GM21576 (cell line): ENCODE measurements at regions not wholly inside any gene's neighbourhood (a gene's known extent, or its start where the extent isn't known, plus 50 kb on each side); places are given as distances from the start of the nearest gene placed in this dataset.

Source experiments
- ATAC-seq: cut with Tn5 transposase; IDR thresholded peaks from one replicate; pipeline ENCODE4 v1.9.1; 2021; ENCODE audit warnings: mild to moderate bottlenecking, moderate library complexity; ENCODE audit not compliant: unreplicated experiment

DNA sequence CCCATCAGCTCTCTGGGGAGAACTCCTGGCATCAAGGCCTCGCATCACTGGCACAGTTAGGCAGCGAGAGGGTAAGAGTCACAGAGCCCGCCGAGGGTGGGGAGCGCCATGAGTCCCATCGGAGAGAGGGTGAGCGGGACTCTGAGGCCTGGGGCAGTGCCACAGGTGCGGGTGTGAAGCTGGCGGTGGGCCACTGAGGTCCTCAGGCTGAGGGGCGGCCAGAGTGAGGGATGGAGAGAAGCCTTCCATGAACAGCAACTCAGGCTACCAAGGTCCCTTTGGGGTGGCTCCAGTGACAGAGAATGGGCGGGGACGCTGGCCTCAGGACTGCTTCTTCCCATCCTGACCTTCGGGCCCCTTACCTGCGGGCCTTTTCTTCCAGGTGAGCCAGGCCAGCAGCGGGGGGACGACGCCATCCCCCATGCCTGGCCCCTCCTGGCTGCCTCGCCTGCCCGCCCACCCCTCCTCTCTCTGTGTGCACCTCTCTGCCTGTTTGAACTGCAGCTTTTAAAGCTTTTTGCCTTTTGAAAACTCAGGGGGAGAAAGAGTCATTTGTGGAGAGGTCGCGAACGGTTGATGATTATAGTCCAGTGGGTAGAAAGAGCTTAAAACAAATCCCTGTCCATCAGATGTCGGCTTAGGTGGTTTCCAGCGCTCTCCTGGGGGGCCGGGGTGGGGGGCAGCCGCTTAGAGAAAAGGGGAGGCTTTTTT, 149.3 kb upstream of the GSE1 start:
- ATAC-seq: no peak

DNA sequence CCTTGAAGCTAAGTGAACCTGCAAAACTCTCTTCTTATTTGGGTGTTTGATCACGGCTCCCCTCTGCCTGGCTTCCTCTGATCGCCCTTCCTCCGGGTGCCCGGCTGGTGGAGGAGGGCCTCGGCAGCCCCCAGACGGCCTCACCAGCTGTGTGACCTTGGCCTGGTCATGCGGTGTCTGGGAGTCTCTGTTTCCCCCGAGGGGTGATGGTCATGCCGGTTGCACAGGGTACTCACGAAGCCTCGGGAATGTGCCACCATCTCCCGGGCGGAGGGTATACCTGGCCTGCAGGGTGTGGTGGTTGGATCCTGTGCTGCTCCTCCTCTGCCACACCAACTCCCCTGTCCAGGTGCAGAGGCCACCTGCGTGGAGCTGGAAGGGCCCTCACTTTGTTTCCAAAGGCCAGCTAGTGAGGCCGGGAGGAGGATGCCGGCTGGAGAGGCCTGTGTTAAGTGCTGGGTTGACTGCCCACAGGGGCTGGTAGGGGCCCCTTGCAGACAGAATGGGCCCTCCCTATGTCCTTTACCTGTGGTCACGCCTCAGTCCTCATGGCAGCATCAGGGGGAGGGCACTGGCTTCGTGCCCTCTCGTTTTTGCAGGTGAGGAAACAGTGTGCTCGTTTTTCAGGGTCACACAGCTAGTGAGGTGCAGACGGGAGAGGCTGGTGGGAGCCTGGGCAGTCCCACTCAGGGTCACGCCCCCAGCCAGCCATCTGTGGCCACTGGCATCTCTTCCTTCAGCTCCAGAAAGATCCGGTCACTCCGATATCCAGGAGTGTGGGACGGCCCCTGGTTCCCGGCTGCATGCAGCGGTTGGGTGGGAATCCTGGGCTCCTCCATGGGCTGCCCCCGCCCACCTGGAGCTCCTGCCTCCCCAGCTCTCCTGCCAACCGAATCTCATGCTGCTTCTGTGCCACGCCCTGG, 148.5 kb upstream of the GSE1 start:
- ATAC-seq: no peak

DNA sequence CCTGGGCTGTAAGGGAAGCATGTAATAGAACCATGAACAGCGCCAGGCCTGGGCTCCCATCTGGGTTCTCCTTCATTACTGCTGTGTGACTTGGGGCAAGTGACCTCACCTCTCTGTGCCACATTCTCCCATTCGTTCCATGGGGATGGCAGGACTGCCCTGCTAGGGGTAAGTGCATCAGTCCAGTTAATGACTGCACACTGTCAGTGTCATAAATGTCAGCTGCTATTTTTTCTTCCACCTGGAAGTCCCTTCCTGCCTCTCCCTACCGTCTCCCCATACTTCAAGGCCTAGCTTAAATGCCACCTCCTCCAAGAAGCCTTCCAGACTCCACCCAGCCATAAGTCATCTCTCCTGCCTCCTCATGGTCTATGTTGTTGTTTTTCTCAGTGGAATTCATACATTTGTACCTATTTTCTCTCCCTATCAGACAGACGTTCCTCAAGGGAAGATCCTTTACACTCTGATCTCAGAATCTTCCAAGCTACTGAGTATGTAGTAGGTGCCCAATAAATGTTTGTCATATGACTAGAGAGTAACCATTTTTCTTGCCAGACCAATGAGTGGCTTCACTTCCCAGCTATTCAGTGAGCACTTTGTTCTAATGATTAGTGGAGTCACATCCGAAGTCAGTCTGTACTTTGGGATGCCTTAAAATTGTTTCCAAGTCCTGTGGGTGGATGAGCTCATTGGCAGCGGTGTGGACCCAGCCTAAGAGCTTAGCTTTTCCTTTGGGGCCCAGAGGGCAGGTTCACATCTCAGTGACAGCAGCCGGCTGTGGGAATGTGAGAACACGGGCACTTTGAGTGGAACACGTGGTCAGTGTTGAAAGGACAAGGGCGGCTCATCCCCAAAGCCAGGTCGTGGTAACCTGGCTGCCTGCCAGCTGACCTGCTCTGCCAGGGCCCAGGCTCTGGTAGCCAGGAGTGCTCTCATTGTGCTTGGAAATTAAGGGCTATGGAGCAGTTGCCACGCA, 147.5 kb upstream of the GSE1 start:
- no peak for ATAC-seq

DNA sequence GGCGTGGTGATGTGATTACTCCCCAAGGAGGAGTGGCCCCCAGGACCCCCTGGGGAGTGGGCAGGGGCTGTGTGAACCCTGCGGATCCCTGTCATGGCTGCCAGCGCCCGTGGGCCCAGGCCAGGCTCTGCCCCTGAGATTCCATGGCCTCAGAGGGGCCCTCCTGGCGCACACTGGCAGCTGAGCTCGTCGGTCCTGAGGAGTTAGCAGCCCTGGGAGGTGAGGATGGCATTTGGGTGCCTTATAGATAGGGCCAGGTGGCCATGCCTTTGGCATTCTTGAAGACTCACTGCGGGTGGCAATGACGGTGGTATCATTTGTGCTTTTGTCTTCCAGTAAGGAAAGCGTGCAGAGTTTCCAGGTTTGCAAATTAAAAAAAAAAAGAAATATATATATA, 146.8 kb upstream of the GSE1 start:
- ATAC-seq: no peak

DNA sequence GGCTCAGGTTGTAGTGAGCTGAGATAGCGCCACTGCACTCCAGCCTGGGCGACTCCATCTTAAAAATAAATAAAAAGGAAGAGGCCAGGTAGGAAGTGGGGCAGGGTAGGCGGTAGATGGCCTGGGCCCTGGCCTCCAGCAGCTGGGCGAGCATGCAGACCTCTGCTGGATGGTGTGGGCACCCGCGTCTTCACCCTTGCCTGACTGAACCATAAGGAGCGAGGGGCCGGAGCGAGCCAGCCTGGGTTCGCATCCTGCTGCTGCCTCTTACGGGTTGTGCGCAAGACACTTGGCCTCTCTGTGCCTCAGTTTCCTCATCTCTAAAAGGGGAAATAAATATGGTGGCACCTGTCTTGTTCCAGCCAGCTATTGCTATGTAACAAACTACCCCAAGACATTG, 146.1 kb upstream of the GSE1 start:
- no peak for ATAC-seq

DNA sequence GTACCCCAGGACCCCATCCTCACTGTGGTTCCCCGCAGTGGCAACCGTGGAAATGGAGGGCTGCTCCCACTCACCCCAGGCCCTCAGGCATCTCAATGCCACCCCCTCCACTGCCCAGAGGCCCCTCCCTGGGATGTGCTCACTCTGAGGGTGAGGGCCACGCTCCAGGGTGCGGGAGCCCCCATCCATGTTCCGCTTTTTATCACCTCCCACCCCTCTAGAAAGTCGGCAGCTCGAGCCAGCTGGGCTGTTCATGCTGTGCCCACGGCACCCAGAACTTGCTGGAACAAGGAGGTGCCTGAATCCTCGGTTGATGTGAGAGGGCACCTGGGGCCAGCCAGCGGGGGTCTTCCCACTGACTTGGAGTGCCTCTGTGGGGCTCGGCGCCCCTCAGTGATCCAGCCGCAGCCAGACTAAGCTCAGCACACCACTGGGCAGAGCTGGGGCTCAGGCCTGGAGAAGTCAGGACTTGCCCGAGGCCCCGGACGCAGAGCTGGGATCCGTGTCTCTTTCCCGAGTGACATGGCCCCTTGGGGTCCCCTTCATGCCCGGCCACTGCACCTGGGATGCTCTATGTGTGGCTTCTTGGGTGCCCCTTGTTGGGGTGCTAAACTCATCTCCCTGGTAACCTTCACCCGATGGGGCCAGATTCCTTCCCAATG, 143.1 kb upstream of the GSE1 start:
- no peak for ATAC-seq

DNA sequence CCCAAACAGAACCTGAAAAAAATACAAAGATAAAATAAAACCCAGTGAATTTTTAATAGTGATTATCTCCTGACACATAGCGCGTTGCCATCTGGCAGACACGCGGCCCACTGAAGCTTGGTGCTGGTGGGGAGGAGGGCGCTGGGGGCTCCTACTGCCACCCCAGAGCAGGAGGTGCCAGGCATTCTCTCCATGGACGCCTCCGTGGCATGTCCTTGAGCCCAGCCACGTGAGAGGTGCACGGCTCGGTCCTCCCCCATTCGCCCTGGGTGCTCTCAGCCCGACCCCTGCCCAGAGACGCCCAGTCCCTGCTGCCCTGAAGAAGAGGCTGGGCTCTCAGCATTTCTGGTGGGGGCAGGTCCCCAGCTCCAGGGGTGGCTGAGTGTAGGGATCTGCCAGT, 142.2 kb upstream of the GSE1 start:
- ATAC-seq: no peak

DNA sequence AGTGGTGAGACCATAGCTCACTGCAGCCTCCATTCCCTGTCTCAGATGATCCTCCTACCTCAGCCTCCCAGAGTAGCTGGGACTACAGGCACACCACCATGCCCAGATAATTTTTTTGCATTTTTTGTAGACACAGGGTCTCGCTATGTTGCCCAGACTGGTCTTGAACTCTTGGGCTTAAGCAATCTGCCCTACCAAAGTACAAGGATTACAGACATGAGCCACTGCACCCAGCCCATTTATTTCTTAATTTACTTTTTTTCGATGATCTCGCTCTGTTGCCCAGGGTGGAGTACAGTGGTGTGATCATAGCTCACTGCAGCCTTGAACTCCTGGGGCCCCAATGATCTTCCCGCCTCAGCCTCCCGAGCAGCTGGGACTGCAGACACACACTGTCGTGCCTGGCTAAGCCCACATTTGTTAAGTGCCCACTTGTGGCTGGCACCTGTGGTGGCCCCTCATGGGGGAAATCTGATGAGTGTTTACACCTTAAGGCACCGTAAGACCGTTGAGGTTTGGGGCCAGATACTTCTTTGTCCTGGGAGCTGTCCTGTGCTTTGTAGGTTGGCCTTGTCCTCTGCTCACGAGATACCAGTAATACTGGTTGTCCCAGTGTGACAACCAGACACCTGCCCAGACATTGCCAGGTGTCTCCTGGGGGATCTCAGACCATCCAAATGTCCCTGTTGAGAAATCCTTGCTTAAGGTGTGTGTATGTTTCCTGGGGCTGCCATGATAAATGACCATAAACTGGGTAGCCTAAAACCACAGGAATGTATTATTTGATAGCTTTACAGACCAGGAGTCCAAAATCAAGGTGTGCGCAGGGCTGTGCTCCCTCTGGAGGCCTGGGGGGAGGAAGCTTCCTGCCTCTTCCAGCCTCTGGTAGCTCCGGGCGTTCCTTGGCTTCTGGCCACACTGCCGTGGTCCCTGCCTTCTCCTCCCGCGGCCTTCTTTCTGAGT, 141.4 kb upstream of the GSE1 start:
- ATAC-seq: no peak

DNA sequence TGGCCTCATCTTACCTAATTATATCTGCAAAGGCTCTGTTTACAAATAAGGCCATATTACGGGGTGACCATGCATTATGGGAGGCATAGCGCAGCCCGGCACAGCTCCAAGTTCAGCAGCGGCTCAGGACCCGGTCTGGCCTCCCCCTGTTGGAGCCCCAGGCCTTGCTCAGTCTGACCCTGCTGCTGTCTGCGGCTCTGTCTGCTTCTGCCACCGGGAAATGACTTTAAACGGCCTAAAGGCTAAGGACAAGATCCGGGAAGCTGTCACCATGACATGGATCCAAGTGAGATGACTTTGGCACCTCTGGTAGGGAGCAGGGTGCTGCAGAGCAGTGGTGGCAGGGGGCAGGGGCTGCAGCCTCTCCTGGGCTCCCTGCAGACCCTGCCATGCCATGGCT, 140.6 kb upstream of the GSE1 start:
- ATAC-seq: no peak

DNA sequence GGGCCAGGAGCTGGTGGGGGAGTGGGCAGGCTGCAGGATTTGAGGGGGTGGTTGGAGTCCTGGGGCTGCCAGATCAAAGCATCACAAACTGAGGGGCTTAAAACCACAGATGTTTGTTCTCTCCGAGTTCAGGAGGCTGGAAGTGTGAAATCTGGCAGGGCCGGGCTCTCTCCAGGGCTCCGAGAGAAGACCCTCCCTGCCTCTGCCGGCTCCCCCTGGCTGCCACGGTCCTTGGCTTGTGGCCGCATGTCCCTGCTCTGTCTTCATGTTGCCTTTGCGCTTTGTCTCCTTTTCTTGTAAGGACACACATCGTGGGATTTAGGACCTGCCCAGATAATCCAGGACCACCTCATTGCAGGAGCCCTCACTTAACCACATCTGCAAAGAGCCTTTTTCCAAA, 139.8 kb upstream of the GSE1 start:
- ATAC-seq: no peak

DNA sequence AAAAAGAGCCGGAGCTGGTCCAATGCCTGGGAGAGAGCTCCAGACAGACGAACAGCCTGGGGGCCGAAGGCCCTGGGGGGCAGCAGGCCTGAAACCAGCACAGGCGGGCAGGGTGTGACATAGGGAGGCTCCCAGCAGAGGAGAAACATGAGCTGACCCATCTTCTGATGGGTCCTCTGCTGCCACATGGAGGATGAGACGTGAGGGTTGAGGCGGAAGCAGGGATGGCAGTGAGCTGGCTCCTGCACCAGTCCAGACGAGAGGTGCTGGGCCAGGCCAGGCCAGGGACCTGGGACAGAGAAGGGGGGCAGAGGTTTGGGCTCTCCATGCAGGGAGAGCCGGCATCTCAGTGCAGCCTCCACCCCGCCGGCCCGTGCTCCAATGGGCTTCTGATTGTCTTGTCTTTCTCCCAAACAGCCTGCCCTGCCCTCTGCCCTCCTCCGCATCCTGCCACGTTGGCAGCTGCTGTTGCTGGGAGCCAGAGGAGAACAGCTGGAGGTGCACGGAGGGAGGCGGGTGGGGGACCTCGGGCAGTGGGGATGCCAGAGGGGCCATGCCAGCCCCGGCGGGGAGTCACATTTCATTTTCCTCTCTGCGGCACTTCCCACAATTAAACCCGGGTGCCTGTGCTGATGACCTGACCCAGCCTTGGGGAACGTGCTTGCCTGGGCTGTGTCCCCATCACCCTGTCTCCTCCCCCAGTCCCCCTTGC, 139.1 kb upstream of the GSE1 start:
- ATAC-seq: no peak

DNA sequence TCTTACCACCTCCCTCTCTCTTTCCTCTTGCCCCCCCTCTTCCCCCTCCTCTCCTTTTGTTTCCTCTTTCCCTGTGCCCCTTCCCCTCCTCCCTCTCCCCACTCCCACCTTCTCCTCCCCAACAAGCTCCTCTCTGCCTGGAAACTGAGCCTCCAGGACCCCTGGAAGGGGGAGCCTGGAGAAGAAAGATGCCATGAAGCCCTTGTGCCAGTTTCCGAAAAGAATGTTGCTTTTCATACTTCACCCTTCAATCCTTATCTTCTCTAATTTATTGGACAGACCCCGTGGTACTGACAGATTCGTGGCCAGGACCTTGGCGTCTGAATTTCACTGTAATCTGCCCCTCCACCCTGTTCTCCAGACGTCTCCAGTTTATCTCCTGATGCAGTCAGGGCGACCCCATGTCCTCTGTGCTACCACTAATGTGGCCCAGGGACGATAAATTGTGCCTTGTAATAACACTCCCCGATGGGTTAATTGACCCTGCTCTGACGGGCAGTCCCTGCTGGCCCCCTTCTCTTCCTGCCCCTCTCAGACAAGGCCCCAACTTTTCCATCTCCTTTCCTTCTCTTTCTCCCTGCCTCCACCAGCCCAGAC, 138.4 kb upstream of the GSE1 start:
- ATAC-seq: no peak

DNA sequence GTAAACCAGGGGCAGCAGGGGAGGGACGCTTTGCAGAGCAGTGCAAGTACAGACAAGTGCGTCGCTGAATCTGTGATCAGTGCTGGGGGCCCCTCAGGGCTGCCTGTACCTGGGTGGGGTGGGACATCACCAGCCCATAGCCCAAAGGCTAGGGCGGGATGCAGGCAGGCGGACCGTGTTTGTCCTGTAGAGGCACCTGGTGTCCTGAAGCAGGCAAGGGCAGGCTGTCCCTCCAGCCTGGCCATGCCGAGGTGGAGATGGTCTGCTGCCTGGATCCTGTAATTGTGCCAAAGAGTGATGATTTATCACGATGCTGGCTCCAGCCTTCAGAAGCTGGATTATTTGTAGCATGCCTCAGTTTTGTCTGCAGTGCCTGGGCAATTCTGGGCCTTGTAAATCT, 137.9 kb upstream of the GSE1 start:
- no peak for ATAC-seq

DNA sequence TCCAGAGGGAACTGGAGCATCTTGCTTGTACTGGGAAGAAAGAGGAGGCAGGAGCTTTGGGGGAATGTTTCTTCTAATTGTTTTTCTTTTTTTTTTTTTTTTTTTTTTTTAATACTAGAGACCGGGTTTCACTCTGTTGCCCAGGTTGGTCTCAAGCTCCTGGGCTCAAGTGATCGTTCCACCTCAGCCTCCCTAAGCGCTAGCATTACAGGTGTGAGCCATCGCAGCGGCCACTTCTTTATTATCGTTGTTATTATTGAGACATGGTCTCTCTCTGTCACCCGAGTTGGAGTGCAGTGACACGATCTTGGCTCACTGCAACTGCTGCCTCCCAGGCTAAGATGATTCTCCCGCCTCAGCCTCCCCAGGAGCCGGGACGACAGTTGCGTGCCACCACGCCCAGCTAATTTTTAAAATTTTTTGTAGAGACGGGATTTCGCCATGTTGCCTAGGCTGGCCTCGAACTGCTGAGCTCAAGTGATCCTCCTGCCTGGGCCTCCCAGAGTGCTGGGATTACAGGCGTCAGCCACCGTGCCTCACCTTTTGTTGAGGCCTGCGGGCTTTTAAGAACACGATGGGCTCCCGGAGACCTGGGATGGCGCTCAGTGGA, 137.3 kb upstream of the GSE1 start:
- ATAC-seq: no peak

DNA sequence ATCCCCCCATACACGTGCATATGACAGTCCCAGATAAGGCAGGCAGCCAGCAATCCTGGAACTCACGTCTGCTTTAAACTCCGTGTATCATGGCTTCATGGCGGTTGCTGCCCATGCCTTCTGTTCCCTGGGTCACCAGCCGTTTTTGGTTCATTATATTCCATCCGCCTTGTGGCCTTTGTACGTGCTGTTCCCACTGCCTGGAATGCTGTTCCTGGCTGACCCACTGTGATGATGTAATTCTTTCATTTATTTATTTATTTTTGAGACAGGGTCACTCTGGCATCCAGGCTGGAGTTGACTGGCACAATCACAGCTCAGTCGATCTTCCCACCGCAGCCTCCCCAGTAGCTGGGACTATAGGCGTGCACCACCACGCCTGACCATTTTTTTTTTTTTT, 136.7 kb upstream of the GSE1 start:
- ATAC-seq: no peak

DNA sequence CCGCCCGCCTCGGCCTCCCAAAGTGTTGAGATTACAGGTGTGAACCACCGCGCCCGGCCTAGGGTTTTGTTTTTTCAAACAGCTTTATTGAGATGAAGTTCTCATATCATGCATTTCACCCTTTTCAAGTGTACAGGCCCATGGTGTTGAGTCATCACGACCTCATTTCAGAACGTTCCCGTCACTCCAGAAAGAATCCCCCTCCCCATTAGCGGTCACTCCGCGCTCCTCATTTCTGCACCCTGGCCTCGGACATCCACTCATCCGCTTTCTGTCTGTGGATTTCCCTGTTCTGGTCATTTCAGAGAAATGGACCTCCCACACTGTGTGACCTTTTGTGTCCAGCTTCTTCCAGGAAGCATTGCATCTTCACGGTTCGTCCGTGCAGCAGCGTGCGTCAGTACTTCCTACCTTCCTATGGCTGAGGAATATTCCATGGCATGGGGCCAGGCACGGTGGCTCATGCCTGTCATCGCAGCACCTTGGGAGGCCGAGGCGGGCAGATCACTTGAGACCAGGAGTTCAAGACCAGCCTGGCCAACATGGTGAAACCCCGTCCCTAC, 135.2 kb upstream of the GSE1 start:
- no peak for ATAC-seq

DNA sequence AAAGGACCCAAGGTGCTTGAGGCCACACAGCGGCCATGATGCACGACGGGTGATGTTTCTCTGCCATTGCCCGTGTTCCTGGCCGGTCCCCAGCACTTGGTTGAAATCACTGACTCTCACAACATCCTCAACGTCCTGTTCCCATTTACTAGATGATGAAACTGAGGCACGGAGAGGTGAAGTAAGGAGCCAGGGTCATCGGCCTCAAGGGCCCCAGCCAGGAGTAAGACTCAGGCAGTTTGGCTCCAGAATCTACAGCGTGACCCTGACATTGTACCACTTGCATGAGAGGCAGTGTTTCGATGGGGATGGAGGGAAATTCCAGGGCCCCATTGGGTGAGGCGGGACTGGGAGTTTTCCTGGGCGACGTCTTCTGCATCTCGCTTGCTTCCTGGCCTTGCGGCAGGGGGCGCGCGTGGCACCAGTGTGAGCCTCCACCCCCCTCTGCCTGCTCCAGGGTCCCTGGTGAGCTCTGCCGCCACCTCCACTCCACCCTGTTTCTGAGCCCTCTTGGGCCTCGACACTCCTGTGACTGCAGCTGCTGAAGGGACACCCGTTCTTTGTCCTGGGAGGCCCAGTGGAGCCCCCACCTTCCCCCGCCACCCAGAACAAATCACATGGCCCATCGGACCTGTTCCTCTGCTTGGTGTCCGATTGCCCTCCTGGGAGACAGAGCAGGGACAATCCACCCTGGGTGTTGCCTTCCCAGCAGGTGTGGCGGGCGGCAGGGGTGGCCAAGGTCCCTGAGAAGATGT, 133.0 kb upstream of the GSE1 start:
- no peak for ATAC-seq
